ENCODE measurements at regions not wholly inside any gene's neighbourhood (a gene's known extent, or its start where the extent isn't known, plus 50 kb on each side); places are given as distances from the start of the nearest gene placed in this dataset.

DNA sequence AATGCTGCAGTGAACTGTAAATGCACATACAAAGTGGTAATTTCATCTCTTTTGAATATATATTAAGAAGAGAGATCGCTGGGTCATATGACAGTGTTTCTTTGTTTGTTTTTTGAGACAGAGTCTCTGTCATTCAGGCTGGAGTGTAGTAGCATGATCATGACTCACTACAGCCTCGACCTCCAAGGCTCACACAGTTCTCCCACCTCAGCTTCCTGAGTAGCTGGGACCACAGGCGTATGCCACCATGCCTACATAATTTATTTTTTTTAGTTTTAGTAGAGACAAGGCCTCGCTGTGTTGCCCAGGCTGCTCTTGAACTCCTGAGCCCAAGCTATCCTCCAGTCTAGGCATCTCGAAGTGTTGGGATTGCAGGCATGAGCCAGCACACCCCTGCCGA lies 62.4 kb upstream of the ACSS3 start:
- Histone ChIP-seq H2BK12ac (ENCODE audit: low read depth, low read length) (no peak overlapping the region), H2BK5ac (ENCODE audit: low read depth, low read length) (no peak overlapping the region), H3K27me3 (replicated peaks in 1 of 4; ENCODE audit: control insufficient read depth in 3 of 4, extremely low read depth in 1 of 4, insufficient read depth in 3 of 4, low read length in 3 of 4) (no peaks in the 10 kb centered on the region), H2AK5ac (ENCODE audit: low read depth, low read length) (no peak overlapping the region), H2BK20ac (ENCODE audit: low read length) (no peak overlapping the region), H3K18ac (ENCODE audit: extremely low read depth, low read length) (no peak overlapping the region), H3K36me3 (ENCODE audit: control insufficient read depth in 2 of 4, insufficient read depth in 4 of 4, low read length in 3 of 4) (no peaks in the 10 kb centered on the region), H2AFZ (ENCODE audit: low read length) (0 out of 2 replicates have a peak overlapping the region, but pooled peaks have one; percentile 23), H2BK15ac (ENCODE audit: low read length) (no peak overlapping the region), H3K4me1 (replicated peaks in 1 of 4; ENCODE audit: control insufficient read depth in 3 of 4, insufficient read depth in 4 of 4, low read length in 3 of 4) (no peaks in the 10 kb centered on the region), H3K4ac (replicated peaks; ENCODE audit: insufficient read length, low read depth, low read length) (no peak overlapping the region), H3K79me2 (ENCODE audit: control insufficient read depth in 1 of 2, insufficient read depth in 2 of 2, low read length in 2 of 2) (no peaks in the 10 kb centered on the region), H3K14ac (ENCODE audit: insufficient read length) (no peak overlapping the region), H3K27ac (ENCODE audit: low read depth, low read length) (no peak overlapping the region), H3K23ac (ENCODE audit: insufficient read length) (no peak overlapping the region), H4K20me1 (replicated peaks in 1 of 2; ENCODE audit: control insufficient read depth in 1 of 2, insufficient read depth in 2 of 2, low read length in 2 of 2) (no peaks in the 10 kb centered on the region), H3K4me3 (ENCODE audit: extremely low read depth in 1 of 4, insufficient read depth in 2 of 4, low read depth in 3 of 4, low read length in 4 of 4) (no peak overlapping the region), H3K56ac (replicated peaks; ENCODE audit: insufficient read length, low read depth, low read length) (no peak overlapping the region), H4K5ac (ENCODE audit: insufficient read length, low read depth, low read length) (no peak overlapping the region), H4K8ac (ENCODE audit: extremely low read depth, insufficient read depth, low read length) (no peak overlapping the region), H3K4me2 (ENCODE audit: insufficient read depth in 1 of 2, low read depth in 2 of 2, low read length in 2 of 2) (no peak overlapping the region), H3K9ac (replicated peaks in 1 of 4; ENCODE audit: extremely low read depth in 1 of 4, low read depth in 3 of 4, low read length in 3 of 4) (no peak overlapping the region), H3K23me2 (ENCODE audit: low read depth, low read length) (no peaks in the 10 kb centered on the region), H3K79me1 (ENCODE audit: low read depth, low read length) (no peaks in the 10 kb centered on the region), H4K91ac (replicated peaks; ENCODE audit: insufficient read length, low read length) (no peak overlapping the region), H2BK120ac (replicated peaks; ENCODE audit: low read depth, low read length) (no peak overlapping the region), H3K9me3 (ENCODE audit: insufficient read depth in 2 of 2, low read depth in 1 of 2, low read length in 1 of 2) (no peaks in the 10 kb centered on the region)
- TF ChIP-seq SIN3A (conservative IDR thresholded peaks at IDR 0.05 in 1 of 2, IDR thresholded peaks at IDR 0.05 in 1 of 2; ENCODE audit: low read depth in 1 of 2, low read length in 2 of 2) (no peak), SIX5 (IDR thresholded peaks at IDR 0.05; ENCODE audit: low read depth, low read length) (no peak), TAF1 (IDR thresholded peaks at IDR 0.05; ENCODE audit: low read depth, low read length) (no peak)
- TF ChIP-seq, protein P1, sequence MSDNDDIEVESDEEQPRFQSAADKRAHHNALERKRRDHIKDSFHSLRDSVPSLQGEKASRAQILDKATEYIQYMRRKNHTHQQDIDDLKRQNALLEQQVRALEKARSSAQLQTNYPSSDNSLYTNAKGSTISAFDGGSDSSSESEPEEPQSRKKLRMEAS (IDR thresholded peaks at IDR 0.05): no peak
- 77% methylated on average over 6 of the region's 6 CpGs; no CpG with 5 or more reads in 1 of the 2 experiments for WGBS, 2 experiments (ENCODE audit: extremely low coverage in 1 of 2, insufficient coverage in 1 of 2, insufficient read length in 1 of 2, insufficient replicate concordance in 2 of 2, low coverage in 1 of 2, low lambda C conversion rate in 2 of 2, missing lambda C conversion rate in 1 of 2)
- no peak for FAIRE-seq
- ChIA-PET CTCF (ENCODE audit: partially characterized antibody) (no interaction called here), POLR2A (ENCODE audit: partially characterized antibody) (no interaction called here)
- DNase-seq (ENCODE audit: low read depth in 1 of 2, low spot score in 2 of 2): no peak
